GM21723 (cell line): ENCODE measurements at regions not wholly inside any gene's neighbourhood (a gene's known extent, or its start where the extent isn't known, plus 50 kb on each side); places are given as distances from the start of the nearest gene placed in this dataset.
"Not testable (repeated sequence)": the region's sequence is repeated elsewhere in the genome, so short reads cannot be mapped to it uniquely, and the experiment has no call there.

Experiments
- ATAC-seq: cut with Tn5 transposase; IDR thresholded peaks from one replicate; pipeline ENCODE4 v1.9.1; 2021; ENCODE audit warnings: mild to moderate bottlenecking, moderate library complexity; ENCODE audit not compliant: unreplicated experiment

DNA sequence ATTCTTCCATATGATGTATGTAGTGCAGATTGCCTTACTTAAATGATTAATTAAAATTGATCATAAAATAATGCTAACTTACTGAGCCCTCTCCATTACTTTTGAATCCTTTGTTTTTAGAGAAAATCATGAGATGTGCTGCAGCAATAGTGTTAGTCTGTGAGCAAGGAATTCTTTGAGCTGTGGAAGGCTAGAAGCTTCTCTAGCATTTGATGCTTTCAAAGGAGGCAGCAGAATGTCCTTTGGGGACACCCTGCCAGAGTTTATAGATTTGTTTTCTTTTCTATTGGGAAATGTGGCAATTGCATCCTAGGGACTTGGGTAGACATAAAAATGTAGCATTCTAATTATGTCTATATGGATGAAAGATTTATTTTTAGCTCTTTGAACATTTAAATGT, 284.1 kb upstream of the SMIM30 start:
- no peak for ATAC-seq

- ATAC-seq: no peak
These were observed 283.7 kb upstream of the SMIM30 start for GRCh38 chr7:113402005-113402404.

- ATAC-seq: no peak
These were observed 276.5 kb upstream of the SMIM30 start for GRCh38 chr7:113394856-113395255.

DNA sequence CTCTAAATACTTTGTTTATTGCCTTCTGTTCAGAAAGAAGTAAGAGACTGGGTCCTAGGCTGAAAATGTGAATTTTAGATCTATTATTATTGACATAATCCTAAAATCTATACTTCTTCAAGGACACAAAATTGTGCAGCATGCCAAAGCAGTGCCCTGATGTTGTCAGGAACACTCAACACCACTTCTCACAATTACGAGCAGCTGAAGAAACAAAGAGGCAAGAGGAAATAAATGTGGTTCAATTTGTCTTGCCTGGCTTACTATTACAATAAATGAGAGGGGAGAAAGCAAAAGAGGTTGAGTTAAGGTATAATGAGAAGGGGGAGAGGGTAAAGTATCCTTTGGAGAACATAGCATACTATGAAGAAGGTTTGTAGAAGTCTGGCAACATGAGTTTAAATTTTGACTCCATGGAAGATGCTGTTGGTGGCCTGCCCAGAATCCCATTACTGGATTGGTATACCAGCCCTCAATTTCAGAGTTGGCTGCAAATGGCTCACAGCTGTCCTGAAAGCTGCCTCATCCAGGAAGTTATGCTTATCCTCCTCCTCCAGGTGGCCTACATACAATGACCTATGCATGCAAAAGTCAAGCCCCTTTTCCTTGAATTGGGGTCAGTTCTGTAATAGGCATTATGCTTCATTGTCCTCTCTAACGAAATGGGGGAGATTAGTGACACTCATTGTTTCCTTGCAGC, 274.6 kb upstream of the SMIM30 start:
- ATAC-seq: no peak

GRCh38 chr7:113392421-113392820, 274.1 kb upstream of the SMIM30 start:
- no peak for ATAC-seq

DNA sequence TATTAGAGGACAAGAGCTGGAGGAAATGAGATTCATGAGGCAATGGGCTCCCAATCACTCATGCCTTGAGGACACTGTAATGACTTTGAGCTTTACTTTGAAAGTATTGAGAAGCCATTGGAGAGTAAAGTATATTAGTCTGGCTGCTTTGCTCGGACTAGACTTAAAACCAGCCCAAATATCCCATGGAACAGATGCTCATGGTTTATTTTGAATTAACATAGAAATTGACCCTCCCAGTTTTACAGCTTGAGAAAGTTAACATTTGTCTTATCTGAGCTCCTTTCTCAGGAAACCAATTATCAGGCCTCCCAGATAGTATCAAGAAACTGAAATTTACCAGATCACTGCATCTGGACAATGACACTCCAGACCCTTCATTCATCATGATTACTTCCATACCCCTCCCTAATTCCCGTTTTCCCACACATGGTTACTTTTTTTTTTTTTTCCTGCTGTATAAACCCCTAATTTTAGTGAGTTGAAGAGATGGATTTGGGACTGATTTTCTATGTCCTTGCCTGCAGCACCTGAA, 270.8 kb upstream of the SMIM30 start:
- ATAC-seq: no peak

- no peak for ATAC-seq
These were observed 265.3 kb upstream of the SMIM30 start for GRCh38 chr7:113383638-113384037.

DNA sequence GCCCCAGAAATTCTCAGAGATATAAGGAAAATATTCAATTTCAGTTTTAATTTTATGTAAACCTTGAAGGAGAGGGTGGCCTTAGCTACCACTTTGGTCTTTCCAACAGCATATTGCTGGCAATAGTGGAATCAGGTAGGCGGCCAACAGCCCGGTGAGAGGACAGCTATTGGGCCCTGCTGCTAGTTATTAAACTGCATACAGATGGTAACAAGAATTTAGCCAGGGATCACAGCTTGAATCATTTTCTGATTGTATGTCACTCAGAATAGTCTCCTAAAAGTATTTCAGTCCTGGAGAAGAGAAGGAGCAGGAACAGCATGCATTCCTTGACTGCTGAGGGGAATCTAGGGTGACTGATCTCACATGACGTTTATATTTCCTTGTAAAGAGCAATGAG, 261.4 kb upstream of the SMIM30 start:
- no peak for ATAC-seq

DNA sequence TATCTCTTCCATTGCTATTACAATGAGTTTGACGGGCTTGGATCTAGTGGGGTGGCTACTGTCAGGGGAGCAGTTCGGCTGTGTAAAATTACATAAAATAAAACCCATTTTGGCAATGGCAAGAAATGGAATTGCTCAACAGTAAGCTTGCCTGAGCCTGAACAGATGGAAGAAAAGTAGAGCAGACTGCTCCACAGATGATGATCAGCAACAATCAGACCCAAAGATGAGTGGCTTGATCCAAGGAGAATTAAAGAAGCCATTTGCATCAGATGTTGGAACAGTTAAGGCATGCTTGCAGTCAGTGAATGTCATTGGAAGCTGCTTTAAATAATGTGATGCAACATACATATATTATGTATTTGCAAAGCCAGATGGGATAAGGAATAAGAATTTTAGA, 256.6 kb upstream of the SMIM30 start:
- ATAC-seq: no peak

DNA sequence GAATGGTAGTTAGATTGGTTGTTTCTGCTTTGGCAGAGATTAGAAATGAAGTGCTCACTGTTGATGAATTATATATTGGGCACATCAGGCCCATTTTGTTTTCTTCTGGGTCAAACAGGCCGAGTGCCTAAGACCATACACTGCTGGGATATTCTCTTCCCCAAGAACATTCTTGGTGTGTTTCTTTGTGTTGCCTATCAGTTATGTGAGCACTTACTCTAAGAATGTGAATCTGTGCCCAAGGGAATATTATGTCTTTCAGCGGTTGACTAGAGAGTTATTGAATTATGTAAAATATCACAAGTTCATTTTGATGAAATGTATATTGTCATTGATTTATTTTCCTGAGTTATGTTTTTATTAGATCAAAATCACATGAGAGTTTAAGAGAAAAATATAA, 255.5 kb upstream of the SMIM30 start:
- no peak for ATAC-seq

GRCh38 chr7:113371416-113372043, 253.2 kb upstream of the SMIM30 start:
- ATAC-seq: no peak

GRCh38 chr7:113370910-113371309, 252.6 kb upstream of the SMIM30 start:
- no peak for ATAC-seq

GRCh38 chr7:113368256-113368655, 249.9 kb upstream of the SMIM30 start:
- no peak for ATAC-seq

GRCh38 chr7:113367041-113367586, 248.8 kb upstream of the SMIM30 start:
- ATAC-seq: no peak

DNA sequence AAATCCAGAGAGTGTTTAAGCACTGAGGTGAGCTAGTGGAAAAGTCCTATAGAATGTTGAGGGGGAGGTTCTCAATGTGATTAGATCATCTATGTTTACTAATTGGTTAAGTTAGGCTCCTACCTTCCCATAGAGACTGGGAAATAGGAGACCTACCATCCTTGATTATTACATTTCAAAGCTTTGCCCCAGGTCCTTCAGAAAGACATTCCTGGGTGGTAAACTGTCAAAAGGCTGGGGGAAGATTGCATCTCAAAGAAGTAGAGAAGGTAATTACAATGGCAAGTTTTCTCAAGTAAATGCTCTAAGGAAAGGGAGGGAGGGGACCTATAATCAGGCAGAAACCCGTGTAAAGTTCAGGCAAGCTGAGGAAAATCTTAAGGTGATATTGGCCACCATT, 247.8 kb upstream of the SMIM30 start:
- no peak for ATAC-seq

GRCh38 chr7:113349339-113349738, 231.0 kb upstream of the SMIM30 start:
- no peak for ATAC-seq

GRCh38 chr7:113339661-113340060, 221.3 kb upstream of the SMIM30 start:
- no peak for ATAC-seq

- no peak for ATAC-seq
These were observed 219.8 kb upstream of the SMIM30 start for GRCh38 chr7:113338071-113338696.

DNA sequence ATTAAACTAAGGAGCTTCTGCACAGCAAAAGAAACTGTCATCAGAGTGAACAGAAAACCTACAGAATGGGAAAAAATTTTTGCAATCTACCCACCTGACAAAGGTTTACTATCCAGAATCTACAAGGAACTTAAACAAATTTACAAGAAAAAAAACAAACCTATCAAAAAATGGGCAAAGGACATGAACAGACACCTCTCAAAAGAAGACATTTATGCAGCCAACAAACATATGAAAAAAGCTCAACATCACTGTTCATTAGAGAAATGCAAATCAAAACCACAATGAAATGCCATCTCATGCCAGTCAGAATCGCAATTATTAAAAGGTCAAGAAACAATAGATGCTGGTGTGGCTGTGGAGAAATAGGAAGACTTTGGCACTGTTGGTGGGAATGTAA, 218.5 kb upstream of the SMIM30 start:
- ATAC-seq: not testable (repeated sequence)

- ATAC-seq: no peak
These were observed 213.0 kb upstream of the SMIM30 start for GRCh38 chr7:113331155-113331898.

GRCh38 chr7:113321201-113321600, 202.8 kb upstream of the SMIM30 start:
- no peak for ATAC-seq
